ENCODE measurements at regions not wholly inside any gene's neighbourhood (a gene's known extent, or its start where the extent isn't known, plus 50 kb on each side); places are given as distances from the start of the nearest gene placed in this dataset.

GRCh38 chr3:151559736-151560135 lies 98.9 kb upstream of the IGSF10 start:
- no peak for FAIRE-seq

GRCh38 chr3:151558661-151559060 lies 97.8 kb upstream of the IGSF10 start:
- H3K4me1 ChIP-seq (ENCODE audit: control insufficient read depth in 2 of 3, insufficient read depth in 2 of 3, low read depth in 1 of 3, low read length in 3 of 3), result peaks cover 0 to 2% (median 0%) of the 10 kb centered on the region in 3 donors
- intact Hi-C loops (cut with DNase I), result no loop called here

More at GRCh38 chr3:151559736-151560135, 98.9 kb upstream of the IGSF10 start:
- intact Hi-C loops (cut with DNase I), result no loop called here
- H3K4me1 ChIP-seq (ENCODE audit: control insufficient read depth in 2 of 3, insufficient read depth in 2 of 3, low read depth in 1 of 3, low read length in 3 of 3), result peaks cover 0 to 2% (median 0%) of the 10 kb centered on the region in 3 donors
- H3K9ac ChIP-seq (ENCODE audit: low read length in 3 of 3), result no peak overlapping the region
- DNase-seq, result no peak
- H3K27ac ChIP-seq (ENCODE audit: low read depth in 2 of 2, low read length in 2 of 2), result no peak overlapping the region
- H3K27me3 ChIP-seq (ENCODE audit: control insufficient read depth, insufficient read depth, low read length), result no peaks in the 10 kb centered on the region
- TF ChIP-seq CTCF (IDR thresholded peaks at IDR 0.05; ENCODE audit: borderline replicate concordance, extremely low read depth, insufficient read depth), result no peak
- no peaks in the 10 kb centered on the region for H3K9me3 ChIP-seq (ENCODE audit: control insufficient read depth in 2 of 3, insufficient read depth in 1 of 3, low read length in 3 of 3)
- no peak overlapping the region for H3K4me3 ChIP-seq (ENCODE audit: low read length in 3 of 3)
- H3K36me3 ChIP-seq (ENCODE audit: control insufficient read depth in 2 of 3, insufficient read depth in 3 of 3, low read length in 3 of 3), result no peaks in the 10 kb centered on the region

GRCh38 chr3:151557068-151557840 lies 96.4 kb upstream of the IGSF10 start:
- FAIRE-seq (no peak), DNase-seq (no peak)
- no peaks in the 10 kb centered on the region for H3K36me3 ChIP-seq (ENCODE audit: control insufficient read depth in 2 of 3, insufficient read depth in 3 of 3, low read length in 3 of 3)
- H3K27ac ChIP-seq (ENCODE audit: low read depth in 2 of 2, low read length in 2 of 2), result no peak overlapping the region
- H3K9me3 ChIP-seq (ENCODE audit: control insufficient read depth in 2 of 3, insufficient read depth in 1 of 3, low read length in 3 of 3), result no peaks in the 10 kb centered on the region
- no peaks in the 10 kb centered on the region for H3K27me3 ChIP-seq (ENCODE audit: control insufficient read depth, insufficient read depth, low read length)
- intact Hi-C loops (cut with DNase I), result no loop called here
- no peak overlapping the region for H3K4me3 ChIP-seq (ENCODE audit: low read length in 3 of 3)
- H3K9ac ChIP-seq (ENCODE audit: low read length in 3 of 3), result no peak overlapping the region
- no peak for TF ChIP-seq CTCF (IDR thresholded peaks at IDR 0.05; ENCODE audit: borderline replicate concordance, extremely low read depth, insufficient read depth)
- peaks cover 0 to 2% (median 0%) of the 10 kb centered on the region in 3 donors for H3K4me1 ChIP-seq (ENCODE audit: control insufficient read depth in 2 of 3, insufficient read depth in 2 of 3, low read depth in 1 of 3, low read length in 3 of 3)

More at GRCh38 chr3:151558661-151559060, 97.8 kb upstream of the IGSF10 start:
- Histone ChIP-seq H3K4me3 (ENCODE audit: low read length in 3 of 3) (no peak overlapping the region), H3K27ac (ENCODE audit: low read depth in 2 of 2, low read length in 2 of 2) (no peak overlapping the region), H3K9me3 (ENCODE audit: control insufficient read depth in 2 of 3, insufficient read depth in 1 of 3, low read length in 3 of 3) (no peaks in the 10 kb centered on the region), H3K36me3 (ENCODE audit: control insufficient read depth in 2 of 3, insufficient read depth in 3 of 3, low read length in 3 of 3) (no peaks in the 10 kb centered on the region), H3K9ac (ENCODE audit: low read length in 3 of 3) (no peak overlapping the region), H3K27me3 (ENCODE audit: control insufficient read depth, insufficient read depth, low read length) (no peaks in the 10 kb centered on the region)
- no peak for FAIRE-seq
- TF ChIP-seq CTCF (IDR thresholded peaks at IDR 0.05; ENCODE audit: borderline replicate concordance, extremely low read depth, insufficient read depth), result no peak
- no peak for DNase-seq

Measured in kidney (tissue), 13 donors.